HUES48 (cell line): ENCODE measurements at regions not wholly inside any gene's neighbourhood (a gene's known extent, or its start where the extent isn't known, plus 50 kb on each side); places are given as distances from the start of the nearest gene placed in this dataset.

ENCODE experiments used
- H3K27ac ChIP-seq: one replicate; pipeline ENCODE4 v1.7.0; 2013; ENCODE audit warnings: low read depth, low read length, inconsistent platforms
- H3K27me3 ChIP-seq: 2 replicates; pipeline ENCODE4 v1.6.1; 2013; ENCODE audit warnings: mild to moderate bottlenecking, low read length; ENCODE audit not compliant: control insufficient read depth, insufficient read depth
- H3K36me3 ChIP-seq: 2 replicates; pipeline ENCODE4 v1.6.1; 2013; ENCODE audit warnings: low read length; ENCODE audit not compliant: control insufficient read depth, insufficient read depth
- H3K4me1 ChIP-seq: 2 replicates; pipeline ENCODE4 v1.6.1; 2013; ENCODE audit warnings: mild to moderate bottlenecking, low read length; ENCODE audit not compliant: control insufficient read depth, insufficient read depth
- H3K4me3 ChIP-seq: 2 replicates; pipeline ENCODE4 v1.5.1; 2013; ENCODE audit warnings: mild to moderate bottlenecking, low read depth, low read length
- H3K9ac ChIP-seq: 2 replicates; pipeline ENCODE4 v1.6.1; 2013; ENCODE audit warnings: mild to moderate bottlenecking, low read depth, low read length, moderate library complexity
- H3K9me3 ChIP-seq: 2 replicates; pipeline ENCODE4 v1.6.1; 2013; ENCODE audit warnings: low read length; ENCODE audit not compliant: control insufficient read depth, insufficient read depth

GRCh38 chr22:47569389-47570299 lies 807.2 kb downstream of the TBC1D22A start:
- H3K4me1 ChIP-seq: no peaks in the 10 kb centered on the region
- no peak overlapping the region for H3K4me3 ChIP-seq
- no peaks in the 10 kb centered on the region for H3K27me3 ChIP-seq
- peaks cover 96% of the 10 kb centered on the region for H3K9me3 ChIP-seq
- no peak overlapping the region for H3K9ac ChIP-seq
- no peaks in the 10 kb centered on the region for H3K36me3 ChIP-seq
- no peak overlapping the region for H3K27ac ChIP-seq

- no peaks in the 10 kb centered on the region for H3K27me3 ChIP-seq
- H3K9me3 ChIP-seq: peaks cover 96% of the 10 kb centered on the region
- H3K9ac ChIP-seq: no peak overlapping the region
- no peak overlapping the region for H3K4me3 ChIP-seq
- no peak overlapping the region for H3K27ac ChIP-seq
- H3K4me1 ChIP-seq: no peaks in the 10 kb centered on the region
- H3K36me3 ChIP-seq: no peaks in the 10 kb centered on the region
These were observed 806.2 kb downstream of the TBC1D22A start for GRCh38 chr22:47568700-47569099.

- Histone ChIP-seq H3K9ac (no peak overlapping the region), H3K27me3 (no peaks in the 10 kb centered on the region), H3K4me1 (no peaks in the 10 kb centered on the region), H3K9me3 (peaks cover 97% of the 10 kb centered on the region), H3K27ac (no peak overlapping the region), H3K4me3 (no peak overlapping the region), H3K36me3 (no peaks in the 10 kb centered on the region)
These were observed 805.0 kb downstream of the TBC1D22A start for GRCh38 chr22:47567126-47568090.

- Histone ChIP-seq H3K36me3 (no peaks in the 10 kb centered on the region), H3K27me3 (no peaks in the 10 kb centered on the region), H3K4me3 (no peak overlapping the region), H3K27ac (no peak overlapping the region), H3K9me3 (peaks cover 95% of the 10 kb centered on the region), H3K9ac (no peak overlapping the region), H3K4me1 (no peaks in the 10 kb centered on the region)
These were observed 804.0 kb downstream of the TBC1D22A start for GRCh38 chr22:47566491-47566890.

- H3K27ac ChIP-seq: no peak overlapping the region
- H3K4me1 ChIP-seq: no peaks in the 10 kb centered on the region
- H3K9ac ChIP-seq: no peak overlapping the region
- no peak overlapping the region for H3K4me3 ChIP-seq
- H3K27me3 ChIP-seq: no peaks in the 10 kb centered on the region
- H3K36me3 ChIP-seq: no peaks in the 10 kb centered on the region
- H3K9me3 ChIP-seq: peaks cover 97% of the 10 kb centered on the region
These were observed 803.2 kb downstream of the TBC1D22A start for GRCh38 chr22:47565607-47566006.

GRCh38 chr22:47564651-47565434 lies 802.4 kb downstream of the TBC1D22A start:
- Histone ChIP-seq H3K27ac (no peak overlapping the region), H3K4me1 (no peaks in the 10 kb centered on the region), H3K4me3 (no peak overlapping the region), H3K27me3 (no peaks in the 10 kb centered on the region), H3K36me3 (no peaks in the 10 kb centered on the region), H3K9me3 (peaks cover 97% of the 10 kb centered on the region), H3K9ac (no peak overlapping the region)

- Histone ChIP-seq H3K27me3 (no peaks in the 10 kb centered on the region), H3K9ac (no peak overlapping the region), H3K27ac (no peak overlapping the region), H3K4me1 (no peaks in the 10 kb centered on the region), H3K4me3 (no peak overlapping the region), H3K9me3 (peaks cover 95% of the 10 kb centered on the region), H3K36me3 (no peaks in the 10 kb centered on the region)
These were observed 801.7 kb downstream of the TBC1D22A start for GRCh38 chr22:47564158-47564450.

- Histone ChIP-seq H3K9me3 (peaks cover 95% of the 10 kb centered on the region), H3K9ac (no peak overlapping the region)
These were observed 801.1 kb downstream of the TBC1D22A start for GRCh38 chr22:47563406-47564157.

GRCh38 chr22:47561766-47562165 lies 799.3 kb downstream of the TBC1D22A start:
- no peaks in the 10 kb centered on the region for H3K4me1 ChIP-seq
- H3K27me3 ChIP-seq: no peaks in the 10 kb centered on the region
- H3K9ac ChIP-seq: no peak overlapping the region
- no peak overlapping the region for H3K4me3 ChIP-seq
- no peak overlapping the region for H3K27ac ChIP-seq
- no peaks in the 10 kb centered on the region for H3K36me3 ChIP-seq
- peaks cover 96% of the 10 kb centered on the region for H3K9me3 ChIP-seq

More at GRCh38 chr22:47563406-47564157, 801.1 kb downstream of the TBC1D22A start:
- H3K4me1 ChIP-seq: no peaks in the 10 kb centered on the region
- H3K27me3 ChIP-seq: no peaks in the 10 kb centered on the region
- no peak overlapping the region for H3K27ac ChIP-seq
- no peaks in the 10 kb centered on the region for H3K36me3 ChIP-seq
- H3K4me3 ChIP-seq: no peak overlapping the region

- Histone ChIP-seq H3K36me3 (no peaks in the 10 kb centered on the region), H3K4me3 (no peak overlapping the region), H3K27ac (no peak overlapping the region), H3K4me1 (no peaks in the 10 kb centered on the region), H3K9ac (no peak overlapping the region), H3K27me3 (no peaks in the 10 kb centered on the region), H3K9me3 (peaks cover 96% of the 10 kb centered on the region)
These were observed 798.7 kb downstream of the TBC1D22A start for GRCh38 chr22:47561115-47561675.
